Heart left ventricle (tissue), 16 donors: ENCODE measurements at regions not wholly inside any gene's neighbourhood (a gene's known extent, or its start where the extent isn't known, plus 50 kb on each side); places are given as distances from the start of the nearest gene placed in this dataset.
A peak's percentile ranks its signal among the peaks of the same experiment; 100 is the strongest.

Experiments used
- ATAC-seq, 4 donors: fragments of 200-7000 bp; cut with Tn5 transposase; one replicate each; pipeline ENCODE4 v1.9.1; 2020 to 2022; ENCODE audit warnings: moderate library complexity in 4 of 4, mild to moderate bottlenecking in 3 of 4, moderate number of reproducible peaks in 1 of 4
- DNase-seq, 5 donors: peaks; one replicate each; pipeline ENCODE4 v3.0.0-alpha.2; 2020
- H3K27ac ChIP-seq, 12 donors: fragments of 200-600 bp; sonication (generic) in 4 of 12; one replicate each; pipeline versions ENCODE4 v1.5.0 to v1.8.0; 2016 to 2022; ENCODE audit warnings: mild to moderate bottlenecking in 2 of 12
- H3K27me3 ChIP-seq, 9 donors: fragments of 200-600 bp; sonication (generic) in 2 of 9; one replicate each; pipeline versions ENCODE4 v1.5.1 to v1.8.0; 2016 to 2022; ENCODE audit warnings: mild to moderate bottlenecking in 3 of 9
- H3K36me3 ChIP-seq, 9 donors: fragments of 200-600 bp; sonication (generic) in 2 of 9; one replicate each; pipeline versions ENCODE4 v1.5.0 to v1.8.0; 2018 to 2022; ENCODE audit warnings: mild to moderate bottlenecking in 2 of 9
- H3K4me1 ChIP-seq, 12 donors: fragments of 200-600 bp; sonication (generic) in 4 of 12; one replicate each; pipeline versions ENCODE4 v1.5.0 to v1.8.0; 2016 to 2022; ENCODE audit warnings: mild to moderate bottlenecking in 3 of 12
- H3K4me3 ChIP-seq, 12 donors: fragments of 200-600 bp; sonication (generic) in 4 of 12; one replicate each; pipeline versions ENCODE4 v1.5.0 to v1.8.0; 2017 to 2022; ENCODE audit warnings: mild to moderate bottlenecking in 9 of 12, moderate library complexity in 4 of 12
- H3K9me3 ChIP-seq, 12 donors: fragments of 200-600 bp; sonication (generic) in 4 of 12; one replicate each; pipeline versions ENCODE4 v1.5.0 to v1.8.0; 2016 to 2022; ENCODE audit warnings: mild to moderate bottlenecking in 1 of 12
- CTCF ChIP-seq, 12 donors: fragments of 200-600 bp; sonication (generic) in 4 of 12; IDR thresholded peaks; one replicate each; pipeline versions ENCODE4 v1.5.0 to v1.8.0; 2018 to 2022; ENCODE audit warnings: antibody characterized with exemption in 12 of 12, mild to moderate bottlenecking in 5 of 12
- POLR2A ChIP-seq, 2 donors: fragments of 450-650 bp; IDR thresholded peaks; one replicate each; pipeline ENCODE4 v1.6.1; 2017; ENCODE audit warnings: antibody characterized with exemption in 2 of 2, mild to moderate bottlenecking in 2 of 2, moderate library complexity in 2 of 2
- WGBS, 4 donors: extraction: QIAGEN DNeasy Blood & Tissue Kit in 2 of 4; methylation state at CpG; one replicate each; pipeline versions ENCODE4 v1.1.5 to v1.1.7; 2013 to 2018; 5-methylcytosine and 5-hydroxymethylcytosine counted together
- intact Hi-C, 10 donors: fragments of 100-400 bp; cut with DNase I; formaldehyde crosslinking; loops; one replicate each; pipeline versions ENCODE4 v1.11.1 to v1.14.2; 2022
- donor health status: ischemic (EF 13 %, LVEDD 7.1; RV severe dilation, severe dysfunction).
- donor health status: healthy with polysubstance abuse.
- donor health status: DM: no; HTN: yes; CAD: no.
- donor health status: DM: no; HTN: no; CAD: no.
- donor health status: ischemic (EF 25% LVEDD 6.9; RV normal size, moderate dysfunction).
- donor health status: ischemic (EF 25% LVEDD 5.7; RV mildly dilated, moderate dysfunction).
- donor health status: healthy.
- donor health status: DM: yes; HTN: yes; CAD: no.
- donor health status: ischemic (EF 35%, LVEDD 5.7; RV mildly dilated, moderate dysfunction).
- donor health status: nonischemic (EF 11% LVEDD 7.7; RV severe dilation, severe dysfunction).
- donor health status: DM: yes; HTN: yes; CAD: no.
- donor health status: PGD.
- donor health status: ischemic (EF 29% LVEDD 5.4; RV normal size, mild dysfunction).
- donor health status: nonischemic (EF 23%, LVEDD 6.1; RV moderate dilation, normal function).

GRCh38 chr6:10030942-10031537, 383.8 kb downstream of the TFAP2A start:
- TF ChIP-seq POLR2A (IDR thresholded peaks at IDR 0.05) (no peak), CTCF (IDR thresholded peaks at IDR 0.05) (peak in 11 of 12 donors; percentile 14 to 51 (median 40))

GRCh38 chr6:10028222-10028621, 386.7 kb downstream of the TFAP2A start:
- TF ChIP-seq POLR2A (IDR thresholded peaks at IDR 0.05), result no peak
- no peak for TF ChIP-seq CTCF (IDR thresholded peaks at IDR 0.05)
- Histone ChIP-seq H3K36me3 (no peaks in the 10 kb centered on the region), H3K4me3 (no peak overlapping the region), H3K9me3 (no peaks in the 10 kb centered on the region), H3K27ac (no peak overlapping the region), H3K4me1 (no peaks in the 10 kb centered on the region), H3K27me3 (peaks cover 0 to 14% (median 0%) of the 10 kb centered on the region in 9 donors)
- DNase-seq (no peak), ATAC-seq (no peak)
- intact Hi-C loops, result no loop called here
- 65 to 75% (median 71%) methylated on average over 4 of the region's 4 CpGs for WGBS, 4 donors

More at GRCh38 chr6:10030942-10031537, 383.8 kb downstream of the TFAP2A start:
- no peak for DNase-seq
- Histone ChIP-seq H3K27me3 (peaks cover 0 to 14% (median 0%) of the 10 kb centered on the region in 9 donors), H3K4me1 (no peaks in the 10 kb centered on the region), H3K27ac (no peak overlapping the region), H3K4me3 (no peak overlapping the region), H3K9me3 (no peaks in the 10 kb centered on the region), H3K36me3 (no peaks in the 10 kb centered on the region)
- 77 to 82% (median 78%) methylated on average over 8 of the region's 8 CpGs for WGBS, 4 donors
- ATAC-seq, result no peak
- intact Hi-C loops, result loop anchor here in 3 of 10 donors (10.0 kb wide), 2 partner anchors 384 to 404 kb away; partner anchors contain the start of gene TFAP2A (in 1 of the 3)

DNA sequence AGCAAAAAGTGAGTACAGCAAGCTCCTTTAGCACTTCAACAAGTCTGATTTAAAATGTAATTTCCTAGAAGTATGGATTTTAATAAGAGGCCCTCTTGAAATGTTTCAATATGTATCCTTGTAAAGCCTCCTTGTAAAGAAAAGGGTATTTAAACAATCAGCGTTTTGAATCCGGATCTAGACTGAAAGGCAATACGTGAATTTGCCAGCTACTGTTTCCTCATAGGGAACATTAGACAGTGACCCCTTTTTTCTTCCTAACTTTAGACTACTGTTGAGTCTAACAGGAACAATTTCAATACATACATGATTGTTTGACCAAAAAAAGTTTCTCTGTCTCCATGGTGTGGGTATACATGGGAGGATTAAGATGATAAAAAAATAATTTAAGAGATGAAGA, 395.0 kb downstream of the TFAP2A start:
- Histone ChIP-seq H3K4me1 (no peaks in the 10 kb centered on the region), H3K9me3 (peaks cover 0 to 2% (median 0%) of the 10 kb centered on the region in 12 donors), H3K36me3 (no peaks in the 10 kb centered on the region), H3K4me3 (no peak overlapping the region), H3K27me3 (no peaks in the 10 kb centered on the region), H3K27ac (no peak overlapping the region)
- TF ChIP-seq CTCF (IDR thresholded peaks at IDR 0.05) (no peak), POLR2A (IDR thresholded peaks at IDR 0.05) (no peak)
- 81 to 90% (median 87%) methylated on average over 3 of the region's 3 CpGs for WGBS, 4 donors
- intact Hi-C loops, result no loop called here
- DNase-seq, result no peak
- ATAC-seq, result no peak

- WGBS, 4 donors, result 57 to 67% (median 66%) methylated on average over 4 to 5 of the region's 5 CpGs
- Histone ChIP-seq H3K36me3 (no peaks in the 10 kb centered on the region), H3K9me3 (peaks cover 0 to 10% (median 2%) of the 10 kb centered on the region in 12 donors), H3K27ac (no peak overlapping the region), H3K4me3 (no peak overlapping the region), H3K27me3 (no peaks in the 10 kb centered on the region), H3K4me1 (no peaks in the 10 kb centered on the region)
- TF ChIP-seq CTCF (IDR thresholded peaks at IDR 0.05) (no peak), POLR2A (IDR thresholded peaks at IDR 0.05) (no peak)
- DNase-seq, result no peak
- intact Hi-C loops, result no loop called here
- no peak for ATAC-seq
These were observed 400.3 kb downstream of the TFAP2A start for GRCh38 chr6:10014557-10014956.
